Left ventricle myocardium inferior (tissue), 1 donor: ENCODE measurements at regions not wholly inside any gene's neighbourhood (a gene's known extent, or its start where the extent isn't known, plus 50 kb on each side); places are given as distances from the start of the nearest gene placed in this dataset.

Source experiments
- DNase-seq: peaks from one replicate; pipeline ENCODE4 v3.0.0-alpha.2; 2020
- H3K27ac ChIP-seq: fragments of 200-600 bp; replicated peaks from 2 replicates; pipeline ENCODE4 v1.8.0; 2021
- H3K27me3 ChIP-seq: fragments of 200-600 bp; 2 replicates; pipeline ENCODE4 v1.8.0; 2021; ENCODE audit warnings: low read depth
- H3K36me3 ChIP-seq: fragments of 200-600 bp; 2 replicates; pipeline ENCODE4 v1.8.0; 2021
- H3K4me1 ChIP-seq: fragments of 200-600 bp; 2 replicates; pipeline ENCODE4 v1.8.0; 2021
- H3K4me3 ChIP-seq: fragments of 200-600 bp; 2 replicates; pipeline ENCODE4 v1.8.0; 2021; ENCODE audit warnings: mild to moderate bottlenecking, moderate library complexity
- H3K9me3 ChIP-seq: fragments of 200-600 bp; replicated peaks from 2 replicates; pipeline ENCODE4 v1.8.0; 2021
- CTCF ChIP-seq: fragments of 200-600 bp; IDR thresholded peaks from 2 replicates; pipeline ENCODE4 v1.8.0; 2021; ENCODE audit warnings: antibody characterized with exemption, mild to moderate bottlenecking, borderline replicate concordance
- intact Hi-C: fragments of 100-400 bp; cut with micrococcal nuclease; formaldehyde crosslinking; loops from one replicate; pipeline ENCODE4 v1.11.0; 2022
- donor health status: DM: no; HTN: yes; CAD: no; lungs with severe emphysema.

DNA sequence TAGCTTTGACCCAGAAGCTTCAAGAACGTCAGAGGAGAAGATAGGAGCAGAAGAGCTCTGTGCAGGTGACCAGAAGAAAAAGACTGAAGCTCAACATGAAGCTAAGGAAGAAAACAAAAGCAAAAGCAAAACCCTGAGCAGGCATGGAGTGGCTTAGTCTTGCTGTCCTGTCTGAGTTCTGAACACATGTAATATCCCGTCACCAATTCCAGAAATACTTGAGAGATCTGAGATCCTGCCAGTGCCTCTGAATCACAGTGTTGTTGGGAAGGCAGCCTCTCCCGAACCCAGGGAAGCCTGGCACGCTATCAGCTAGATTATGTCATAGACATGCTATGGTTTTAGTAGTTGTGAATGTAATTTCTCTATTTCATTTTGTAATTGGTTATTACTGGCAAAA lies 235.7 kb downstream of the ICE1 start:
- Histone ChIP-seq H3K27me3 (no peaks in the 10 kb centered on the region), H3K4me1 (peaks cover 17% of the 10 kb centered on the region), H3K4me3 (peak overlapping the region; percentile 19), H3K9me3 (no peaks in the 10 kb centered on the region), H3K36me3 (no peaks in the 10 kb centered on the region), H3K27ac (peak overlapping the region; percentile 71)
- TF ChIP-seq CTCF = no peak
- DNase-seq = no peak
- intact Hi-C loops = no loop called here

DNA sequence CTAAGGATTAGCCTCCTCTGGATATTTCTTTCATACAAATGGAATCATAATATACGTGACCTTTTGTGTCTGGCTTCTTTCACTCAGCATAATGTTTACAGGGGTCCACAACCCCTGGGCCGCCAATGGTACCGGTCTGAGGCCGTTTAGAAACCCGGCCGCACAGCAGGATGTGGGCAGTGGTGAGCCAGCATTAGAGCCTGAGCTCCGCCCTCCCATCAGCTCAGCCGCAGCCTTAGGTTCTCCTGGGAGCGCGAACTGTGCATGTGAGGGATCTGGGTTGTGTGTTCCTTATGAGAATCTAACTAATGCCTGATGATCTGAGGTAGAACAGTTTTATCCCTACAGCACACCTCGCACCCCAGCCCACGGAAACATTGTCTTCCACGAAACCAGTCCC lies 229.7 kb downstream of the ICE1 start:
- DNase-seq = no peak
- no peak overlapping the region for H3K27ac ChIP-seq
- no peak overlapping the region for H3K4me3 ChIP-seq
- intact Hi-C loops = no loop called here
- no peak for TF ChIP-seq CTCF
- H3K9me3 ChIP-seq = no peaks in the 10 kb centered on the region
- no peaks in the 10 kb centered on the region for H3K27me3 ChIP-seq
- H3K36me3 ChIP-seq = no peaks in the 10 kb centered on the region
- peaks cover 14% of the 10 kb centered on the region for H3K4me1 ChIP-seq

- no peaks in the 10 kb centered on the region for H3K27me3 ChIP-seq
- H3K4me3 ChIP-seq = no peak overlapping the region
- no peak for DNase-seq
- H3K4me1 ChIP-seq = peaks cover 14% of the 10 kb centered on the region
- no peak overlapping the region for H3K27ac ChIP-seq
- intact Hi-C loops = no loop called here
- no peak for TF ChIP-seq CTCF
- no peaks in the 10 kb centered on the region for H3K9me3 ChIP-seq
- no peaks in the 10 kb centered on the region for H3K36me3 ChIP-seq
These were observed 228.5 kb downstream of the ICE1 start for GRCh38 chr5:5650949-5651348.

GRCh38 chr5:5650242-5650641 lies 227.8 kb downstream of the ICE1 start:
- no peak for DNase-seq
- Histone ChIP-seq H3K36me3 (no peaks in the 10 kb centered on the region), H3K27me3 (no peaks in the 10 kb centered on the region), H3K4me3 (no peak overlapping the region), H3K9me3 (no peaks in the 10 kb centered on the region), H3K4me1 (peaks cover 14% of the 10 kb centered on the region), H3K27ac (no peak overlapping the region)
- intact Hi-C loops = no loop called here
- TF ChIP-seq CTCF = no peak

DNA sequence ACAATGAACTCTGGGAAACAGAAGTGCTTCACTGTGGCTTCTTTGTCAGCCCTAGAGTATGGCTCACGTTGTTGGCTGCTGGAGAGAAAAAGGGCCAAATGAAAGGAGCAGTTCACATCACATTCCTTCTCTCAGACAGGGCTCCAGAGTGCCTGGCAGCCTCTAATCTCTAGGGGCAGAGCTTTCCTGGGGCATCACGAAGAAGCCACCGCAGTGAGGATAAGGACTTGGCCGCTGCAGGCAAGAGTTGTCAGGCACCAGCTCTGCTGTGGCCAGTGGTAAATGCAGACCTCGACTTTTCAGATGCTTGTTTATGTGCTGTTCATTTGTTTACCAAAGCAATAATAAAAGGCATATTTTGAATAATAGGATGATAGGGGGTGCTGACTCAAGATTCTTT lies 227.2 kb downstream of the ICE1 start:
- intact Hi-C loops = no loop called here
- no peaks in the 10 kb centered on the region for H3K9me3 ChIP-seq
- no peak for DNase-seq
- no peak overlapping the region for H3K27ac ChIP-seq
- H3K27me3 ChIP-seq = no peaks in the 10 kb centered on the region
- no peaks in the 10 kb centered on the region for H3K36me3 ChIP-seq
- no peak for TF ChIP-seq CTCF
- no peak overlapping the region for H3K4me3 ChIP-seq
- peaks cover 18% of the 10 kb centered on the region for H3K4me1 ChIP-seq

- H3K27ac ChIP-seq = no peak overlapping the region
- H3K4me3 ChIP-seq = no peak overlapping the region
- peaks cover 27% of the 10 kb centered on the region for H3K4me1 ChIP-seq
- no peaks in the 10 kb centered on the region for H3K9me3 ChIP-seq
- no peaks in the 10 kb centered on the region for H3K36me3 ChIP-seq
- no peaks in the 10 kb centered on the region for H3K27me3 ChIP-seq
- TF ChIP-seq CTCF = no peak
- intact Hi-C loops = no loop called here
- DNase-seq = no peak
These were observed 226.2 kb downstream of the ICE1 start for GRCh38 chr5:5648694-5649093.
